Transverse colon (tissue), 4 donors: ENCODE measurements at regions not wholly inside any gene's neighbourhood (a gene's known extent, or its start where the extent isn't known, plus 50 kb on each side); places are given as distances from the start of the nearest gene placed in this dataset.
A peak's percentile ranks its signal among the peaks of the same experiment; 100 is the strongest.

Source experiments
- DNase-seq: peaks from one replicate; pipeline ENCODE4 v3.0.0-alpha.2; 2019
- H3K27ac ChIP-seq, 4 donors: fragments of 200-600 bp; sonication (generic); 2 replicates each; pipeline ENCODE4 v1.5.1; 2016 to 2018; ENCODE audit warnings: inconsistent platforms in 4 of 4
- H3K27me3 ChIP-seq: fragments of 200-600 bp; sonication (generic); 2 replicates; pipeline ENCODE4 v1.5.1; 2017; ENCODE audit warnings: inconsistent platforms
- H3K36me3 ChIP-seq, 4 donors: fragments of 200-600 bp; sonication (generic); 2 replicates each; pipeline ENCODE4 v1.5.1; 2017 to 2019; ENCODE audit warnings: inconsistent platforms in 4 of 4
- H3K4me1 ChIP-seq, 4 donors: fragments of 200-600 bp; sonication (generic); 2 replicates each; pipeline ENCODE4 v1.5.1; 2017 to 2020; ENCODE audit warnings: inconsistent platforms in 4 of 4
- H3K4me3 ChIP-seq, 4 donors: fragments of 200-600 bp; sonication (generic); 1 replicate in 1 of 4; 2 replicates in 3 of 4; pipeline versions ENCODE4 v1.5.1 to v1.6.1; 2017 to 2019; ENCODE audit warnings: inconsistent platforms in 4 of 4
- H3K9me3 ChIP-seq, 2 donors: fragments of 200-600 bp; sonication (generic); 2 replicates each; pipeline ENCODE4 v1.5.1; 2017 to 2019; ENCODE audit warnings: inconsistent platforms in 2 of 2
- EP300 ChIP-seq: sonication (generic); formaldehyde crosslinking; IDR thresholded peaks from one replicate; pipeline ENCODE4 v1.6.1; 2017; ENCODE audit warnings: antibody characterized with exemption, low read depth
- POLR2A ChIP-seq: fragments of 450-650 bp; IDR thresholded peaks from one replicate; pipeline ENCODE4 v1.6.1; 2016; ENCODE audit warnings: antibody characterized with exemption, mild to moderate bottlenecking, moderate library complexity
- POLR2AphosphoS5 ChIP-seq, 3 donors: sonication (generic); formaldehyde crosslinking; IDR thresholded peaks; one replicate each; pipeline ENCODE4 v1.6.1; 2016; ENCODE audit warnings: antibody characterized with exemption in 3 of 3
- WGBS, 2 donors: methylation state at CpG; one replicate each; pipeline ENCODE4 v1.1.5; 2018; ENCODE audit warnings: low coverage in 1 of 2; 5-methylcytosine and 5-hydroxymethylcytosine counted together
- in situ Hi-C, 4 donors: fragments of 200-750 bp; cut with MboI; loops; one replicate each; pipeline versions ENCODE4 v1.15.0 to v1.15.1; 2017; ENCODE audit warnings: low sequenced_read_pairs in 3 of 4, low pct_ligation_motif_present in 1 of 4, low pct_unique_long_range_greater_than_20kb in 1 of 4
- intact Hi-C: fragments of 100-400 bp; cut with DNase I; formaldehyde crosslinking; loops from one replicate; pipeline ENCODE4 v1.15.1; 2023; ENCODE audit warnings: low total_unique reads
- TF ChIP-seq, protein P1 (sequence below), 5 experiments: fragments of 200-600 bp in 3 of 5; fragments of 450-650 bp in 2 of 5; sonication (generic) in 3 of 5; IDR thresholded peaks; 1 replicate in 2 of 5; 2 replicates in 3 of 5; pipeline ENCODE4 v1.5.1; 2016 to 2017; ENCODE audit warnings: antibody characterized with exemption in 5 of 5, inconsistent platforms in 3 of 5, mild to moderate bottlenecking in 2 of 5, moderate library complexity in 1 of 5

DNA sequence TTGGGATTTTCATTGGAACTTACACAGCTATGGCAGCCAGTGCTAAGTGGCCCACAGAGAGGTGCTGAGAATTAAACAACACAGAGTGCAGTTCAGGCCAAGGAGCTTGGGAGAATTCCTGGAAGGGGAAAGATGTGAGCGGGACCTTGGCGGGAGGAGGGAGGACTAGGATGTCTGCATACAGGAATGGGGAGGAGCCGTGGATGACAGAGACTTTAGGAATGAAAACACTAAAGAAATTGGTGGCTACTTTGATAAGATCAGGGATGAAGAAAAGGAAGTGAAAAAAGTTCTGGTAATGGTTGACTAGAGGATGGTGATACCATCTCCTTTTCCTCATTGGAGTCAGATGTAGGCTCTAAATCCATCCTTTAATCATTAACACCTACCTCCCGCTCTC, 234.2 kb upstream of the FZD8 start:
- TF ChIP-seq POLR2A (no peak), POLR2AphosphoS5 (IDR thresholded peaks at IDR 0.05) (no peak), EP300 (no peak)
- TF ChIP-seq, protein P1, sequence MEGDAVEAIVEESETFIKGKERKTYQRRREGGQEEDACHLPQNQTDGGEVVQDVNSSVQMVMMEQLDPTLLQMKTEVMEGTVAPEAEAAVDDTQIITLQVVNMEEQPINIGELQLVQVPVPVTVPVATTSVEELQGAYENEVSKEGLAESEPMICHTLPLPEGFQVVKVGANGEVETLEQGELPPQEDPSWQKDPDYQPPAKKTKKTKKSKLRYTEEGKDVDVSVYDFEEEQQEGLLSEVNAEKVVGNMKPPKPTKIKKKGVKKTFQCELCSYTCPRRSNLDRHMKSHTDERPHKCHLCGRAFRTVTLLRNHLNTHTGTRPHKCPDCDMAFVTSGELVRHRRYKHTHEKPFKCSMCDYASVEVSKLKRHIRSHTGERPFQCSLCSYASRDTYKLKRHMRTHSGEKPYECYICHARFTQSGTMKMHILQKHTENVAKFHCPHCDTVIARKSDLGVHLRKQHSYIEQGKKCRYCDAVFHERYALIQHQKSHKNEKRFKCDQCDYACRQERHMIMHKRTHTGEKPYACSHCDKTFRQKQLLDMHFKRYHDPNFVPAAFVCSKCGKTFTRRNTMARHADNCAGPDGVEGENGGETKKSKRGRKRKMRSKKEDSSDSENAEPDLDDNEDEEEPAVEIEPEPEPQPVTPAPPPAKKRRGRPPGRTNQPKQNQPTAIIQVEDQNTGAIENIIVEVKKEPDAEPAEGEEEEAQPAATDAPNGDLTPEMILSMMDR (IDR thresholded peaks at IDR 0.05): no peak
- no peaks in the 10 kb centered on the region for H3K36me3 ChIP-seq
- intact Hi-C loops (no loop called here), in situ Hi-C loops (no loop called here)
- H3K9me3 ChIP-seq: no peaks in the 10 kb centered on the region
- peaks cover 0 to 14% (median 6%) of the 10 kb centered on the region in 4 donors for H3K4me1 ChIP-seq
- no peak overlapping the region for H3K27ac ChIP-seq
- DNase-seq: no peak
- WGBS, 2 donors: 58 to 66% methylated on average over 3 to 4 of the region's 4 CpGs
- H3K27me3 ChIP-seq: no peaks in the 10 kb centered on the region
- no peak overlapping the region for H3K4me3 ChIP-seq

DNA sequence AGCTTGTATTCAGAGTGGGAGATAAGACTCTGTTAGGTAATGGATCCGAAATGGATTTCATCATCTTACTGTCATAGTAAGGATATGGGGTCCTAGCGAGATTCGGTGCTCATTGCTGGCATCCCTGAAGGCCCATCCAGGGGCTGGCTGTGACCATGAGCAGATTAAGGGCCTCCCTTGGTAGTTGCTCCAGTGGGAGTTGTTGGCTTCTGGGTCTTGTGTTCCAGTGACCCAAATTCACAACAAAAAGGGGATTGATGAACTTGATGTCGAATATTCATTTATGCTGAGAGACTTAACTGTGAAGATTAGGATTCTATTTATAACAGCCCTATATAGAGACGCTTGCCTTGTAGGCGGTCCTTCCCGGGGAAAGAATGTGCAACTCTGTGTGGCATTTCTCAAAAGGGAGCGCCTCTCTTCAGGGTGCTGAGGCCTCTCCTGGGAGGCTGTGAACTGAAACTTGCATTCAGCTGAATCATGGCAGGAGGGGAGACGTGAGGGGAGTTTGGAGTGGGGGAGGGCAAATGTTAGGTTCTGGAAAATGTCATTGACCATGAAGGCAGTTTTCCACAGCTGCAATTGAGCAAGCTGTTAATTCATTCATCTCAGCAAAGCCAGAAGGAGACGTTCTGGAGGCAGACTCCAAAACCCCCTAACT, 233.1 kb upstream of the FZD8 start:
- Histone ChIP-seq H3K27ac (peak overlapping the region in 3 of 4 donors; percentile 29 to 34 (median 33)), H3K9me3 (no peaks in the 10 kb centered on the region), H3K4me1 (peaks cover 0 to 14% (median 6%) of the 10 kb centered on the region in 4 donors), H3K27me3 (no peaks in the 10 kb centered on the region), H3K4me3 (no peak overlapping the region), H3K36me3 (no peaks in the 10 kb centered on the region)
- in situ Hi-C loops (no loop called here), intact Hi-C loops (no loop called here)
- WGBS, 2 donors: 61% methylated on average over 10 of the region's 10 CpGs; no CpG with 5 or more reads in 1 of the 2 donors
- DNase-seq: no peak
- TF ChIP-seq, protein P1 (IDR thresholded peaks at IDR 0.05): no peak
- no peak for TF ChIP-seq POLR2A
- TF ChIP-seq EP300: no peak
- TF ChIP-seq POLR2AphosphoS5 (IDR thresholded peaks at IDR 0.05): no peak

DNA sequence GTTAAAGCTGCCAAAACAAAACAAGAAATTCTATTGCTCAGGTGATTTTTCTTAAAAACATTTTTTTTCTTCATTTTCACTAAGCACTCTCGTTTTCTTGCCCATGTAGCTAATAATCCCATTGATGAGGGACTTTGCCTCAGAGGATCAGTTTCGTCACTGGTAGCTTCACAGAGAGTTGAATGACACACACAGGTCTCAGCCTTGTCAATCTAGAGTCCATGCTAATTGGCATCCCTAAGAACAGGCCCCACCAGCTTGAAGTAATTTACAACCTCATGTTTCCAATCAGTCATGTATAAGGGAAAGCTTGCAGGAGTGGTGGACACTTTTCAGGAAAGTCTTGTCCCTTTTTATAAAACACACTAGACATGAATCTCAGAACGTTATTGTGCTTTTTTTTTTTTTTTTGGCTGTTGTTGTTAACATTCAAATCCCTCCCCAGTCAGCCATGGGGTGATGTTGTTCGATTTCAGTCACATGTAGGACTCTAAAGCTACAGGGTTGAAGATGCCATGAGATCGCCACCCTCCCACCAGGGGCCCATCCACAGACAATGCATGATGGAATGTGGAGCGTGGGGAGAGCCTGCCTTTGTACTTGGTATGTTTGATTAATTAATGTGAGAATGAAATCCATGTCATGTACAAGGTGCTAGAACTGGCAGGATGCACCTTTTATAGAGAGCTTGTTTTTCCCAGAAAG, 232.4 kb upstream of the FZD8 start:
- Histone ChIP-seq H3K9me3 (no peaks in the 10 kb centered on the region), H3K27ac (no peak overlapping the region), H3K4me1 (peaks cover 0 to 14% (median 6%) of the 10 kb centered on the region in 4 donors), H3K36me3 (no peaks in the 10 kb centered on the region), H3K27me3 (no peaks in the 10 kb centered on the region), H3K4me3 (no peak overlapping the region)
- in situ Hi-C loops: no loop called here
- DNase-seq: no peak
- TF ChIP-seq POLR2A (no peak), POLR2AphosphoS5 (IDR thresholded peaks at IDR 0.05) (no peak), EP300 (no peak)
- TF ChIP-seq, protein P1 (IDR thresholded peaks at IDR 0.05): no peak
- intact Hi-C loops: no loop called here
- WGBS, 2 donors: 81 to 85% methylated on average over 6 of the region's 6 CpGs

DNA sequence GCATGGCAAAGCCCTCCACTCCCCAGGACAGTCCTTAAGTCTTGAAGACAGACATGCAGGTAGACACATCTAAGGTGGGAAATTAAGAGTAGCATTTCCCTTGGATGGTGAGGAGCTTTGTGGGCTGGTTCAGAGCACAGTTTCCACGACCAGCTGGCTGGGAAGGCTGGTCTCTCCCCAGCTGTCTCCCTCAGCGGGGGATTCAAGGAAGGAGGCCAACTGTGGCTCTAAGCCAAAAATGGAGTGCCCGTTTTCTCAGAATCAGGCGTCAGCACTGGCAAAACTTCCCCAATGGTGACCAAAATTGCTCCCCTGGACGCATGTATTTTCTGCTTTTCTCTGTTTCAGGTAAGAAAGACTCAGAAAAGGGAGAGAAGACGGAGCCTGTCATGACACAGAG, 230.6 kb upstream of the FZD8 start:
- in situ Hi-C loops: no loop called here

More for the DNA sequence above, 230.6 kb upstream of the FZD8 start:
- no peaks in the 10 kb centered on the region for H3K27me3 ChIP-seq
- H3K9me3 ChIP-seq: no peaks in the 10 kb centered on the region
- no peak overlapping the region for H3K27ac ChIP-seq
- no peak overlapping the region for H3K4me3 ChIP-seq
- no peak for DNase-seq
- no peaks in the 10 kb centered on the region for H3K36me3 ChIP-seq
- 81% methylated on average over 6 of the region's 6 CpGs; no CpG with 5 or more reads in 1 of the 2 donors for WGBS, 2 donors
- TF ChIP-seq POLR2AphosphoS5 (IDR thresholded peaks at IDR 0.05) (no peak), POLR2A (no peak), EP300 (no peak)
- TF ChIP-seq, protein P1 (IDR thresholded peaks at IDR 0.05): no peak
- peaks cover 0 to 14% (median 6%) of the 10 kb centered on the region in 4 donors for H3K4me1 ChIP-seq
- intact Hi-C loops: no loop called here
